ENCODE measurements at regions not wholly inside any gene's neighbourhood (a gene's known extent, or its start where the extent isn't known, plus 50 kb on each side); places are given as distances from the start of the nearest gene placed in this dataset.

DNA sequence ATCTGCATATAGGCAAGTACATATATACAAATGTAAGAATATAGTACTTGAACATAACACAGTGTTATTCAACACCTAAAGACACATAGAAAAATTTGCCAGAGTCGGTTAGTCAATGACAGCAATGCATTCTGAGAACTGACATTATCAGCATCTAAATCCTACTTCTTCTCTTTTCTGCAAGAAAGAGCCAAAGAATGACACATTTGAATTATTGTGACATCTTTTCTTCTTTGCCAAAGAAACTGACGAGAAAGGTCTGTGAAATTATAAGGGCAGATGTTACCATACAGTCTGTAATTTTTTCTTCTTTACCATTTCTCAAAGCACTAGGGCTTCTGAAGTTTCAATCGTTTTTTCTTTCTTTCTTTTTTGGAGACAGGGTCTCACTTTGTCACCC, 350.9 kb upstream of the NBEA start:
- TF ChIP-seq POLR2A (IDR thresholded peaks at IDR 0.05) (no peak), EP300 (IDR thresholded peaks at IDR 0.05) (no peak)
- TF ChIP-seq, protein P1, sequence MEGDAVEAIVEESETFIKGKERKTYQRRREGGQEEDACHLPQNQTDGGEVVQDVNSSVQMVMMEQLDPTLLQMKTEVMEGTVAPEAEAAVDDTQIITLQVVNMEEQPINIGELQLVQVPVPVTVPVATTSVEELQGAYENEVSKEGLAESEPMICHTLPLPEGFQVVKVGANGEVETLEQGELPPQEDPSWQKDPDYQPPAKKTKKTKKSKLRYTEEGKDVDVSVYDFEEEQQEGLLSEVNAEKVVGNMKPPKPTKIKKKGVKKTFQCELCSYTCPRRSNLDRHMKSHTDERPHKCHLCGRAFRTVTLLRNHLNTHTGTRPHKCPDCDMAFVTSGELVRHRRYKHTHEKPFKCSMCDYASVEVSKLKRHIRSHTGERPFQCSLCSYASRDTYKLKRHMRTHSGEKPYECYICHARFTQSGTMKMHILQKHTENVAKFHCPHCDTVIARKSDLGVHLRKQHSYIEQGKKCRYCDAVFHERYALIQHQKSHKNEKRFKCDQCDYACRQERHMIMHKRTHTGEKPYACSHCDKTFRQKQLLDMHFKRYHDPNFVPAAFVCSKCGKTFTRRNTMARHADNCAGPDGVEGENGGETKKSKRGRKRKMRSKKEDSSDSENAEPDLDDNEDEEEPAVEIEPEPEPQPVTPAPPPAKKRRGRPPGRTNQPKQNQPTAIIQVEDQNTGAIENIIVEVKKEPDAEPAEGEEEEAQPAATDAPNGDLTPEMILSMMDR (IDR thresholded peaks at IDR 0.05): no peak

Data from gastroesophageal sphincter (tissue), 3 donors.